ENCODE measurements at regions not wholly inside any gene's neighbourhood (a gene's known extent, or its start where the extent isn't known, plus 50 kb on each side); places are given as distances from the start of the nearest gene placed in this dataset.

- DNase-seq (ENCODE audit: low spot score) = no peak
Observed at GRCh38 chr22:49168219-49168813, 659.4 kb downstream of the BRD1 start.

GRCh38 chr22:49166746-49167145 lies 660.9 kb downstream of the BRD1 start:
- no peak for DNase-seq (ENCODE audit: low spot score)

- no peak for DNase-seq (ENCODE audit: low spot score)
Observed at GRCh38 chr22:49166211-49166610, 661.5 kb downstream of the BRD1 start.

GRCh38 chr22:49164773-49165320 lies 662.8 kb downstream of the BRD1 start:
- DNase-seq (ENCODE audit: low spot score) = no peak

GRCh38 chr22:49163960-49164690 lies 663.5 kb downstream of the BRD1 start:
- DNase-seq (ENCODE audit: low spot score) = no peak

GRCh38 chr22:49163258-49163959 lies 664.3 kb downstream of the BRD1 start:
- DNase-seq (ENCODE audit: low spot score) = no peak

GRCh38 chr22:49162841-49163240 lies 664.8 kb downstream of the BRD1 start:
- no peak for DNase-seq (ENCODE audit: low spot score)

- DNase-seq (ENCODE audit: low spot score) = no peak
Observed at GRCh38 chr22:49161002-49161850, 666.4 kb downstream of the BRD1 start.

- DNase-seq (ENCODE audit: low spot score) = no peak
Observed at GRCh38 chr22:49160261-49161001, 667.2 kb downstream of the BRD1 start.

GRCh38 chr22:49159711-49160110 lies 668.0 kb downstream of the BRD1 start:
- DNase-seq (ENCODE audit: low spot score) = no peak

GRCh38 chr22:49158741-49159564 lies 668.7 kb downstream of the BRD1 start:
- no peak for DNase-seq (ENCODE audit: low spot score)

- DNase-seq (ENCODE audit: low spot score) = no peak
Observed at GRCh38 chr22:49157529-49158339, 669.9 kb downstream of the BRD1 start.

- DNase-seq (ENCODE audit: low spot score) = no peak
Observed at GRCh38 chr22:49156662-49157285, 670.9 kb downstream of the BRD1 start.

GRCh38 chr22:49155770-49156580 lies 671.7 kb downstream of the BRD1 start:
- DNase-seq (ENCODE audit: low spot score) = no peak

- DNase-seq (ENCODE audit: low spot score) = no peak
Observed at GRCh38 chr22:49155039-49155769, 672.5 kb downstream of the BRD1 start.

- no peak for DNase-seq (ENCODE audit: low spot score)
Observed at GRCh38 chr22:49154433-49154832, 673.2 kb downstream of the BRD1 start.

GRCh38 chr22:49153921-49154320 lies 673.8 kb downstream of the BRD1 start:
- DNase-seq (ENCODE audit: low spot score) = no peak

All from CD4-positive, alpha-beta T cell treated with Interleukin-2 at 100 ng/mL for 4 hours (primary cell).